ENCODE measurements at regions not wholly inside any gene's neighbourhood (a gene's known extent, or its start where the extent isn't known, plus 50 kb on each side); places are given as distances from the start of the nearest gene placed in this dataset.

DNA sequence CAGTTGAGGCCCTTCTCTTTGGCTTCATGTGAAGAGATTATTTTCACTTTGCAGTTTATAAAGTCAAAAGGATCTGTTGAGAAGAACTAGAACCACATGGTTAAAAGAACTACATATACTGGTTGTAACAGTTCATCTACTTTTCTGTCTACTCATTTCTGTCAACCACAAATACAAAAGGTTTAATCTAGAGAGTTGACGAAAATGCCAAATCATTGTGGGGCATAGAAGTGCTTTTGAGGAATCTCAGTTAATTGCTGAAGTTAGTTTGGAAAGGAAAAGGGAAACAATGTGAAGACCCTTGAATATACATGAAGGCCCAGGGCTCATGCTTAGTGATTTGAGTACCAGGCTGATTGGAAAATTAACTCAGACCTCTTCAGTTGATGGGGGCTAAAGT is 415.7 kb upstream of the ZP4 start:
- ChIA-PET POLR2A (no interaction called here), CTCF (no interaction called here)
- no peaks in the 10 kb centered on the region for H3K36me3 ChIP-seq (ENCODE audit: control insufficient read depth, insufficient read depth, low read length)
- DNase-seq (ENCODE audit: low read depth): no peak
- TF ChIP-seq, protein P1, sequence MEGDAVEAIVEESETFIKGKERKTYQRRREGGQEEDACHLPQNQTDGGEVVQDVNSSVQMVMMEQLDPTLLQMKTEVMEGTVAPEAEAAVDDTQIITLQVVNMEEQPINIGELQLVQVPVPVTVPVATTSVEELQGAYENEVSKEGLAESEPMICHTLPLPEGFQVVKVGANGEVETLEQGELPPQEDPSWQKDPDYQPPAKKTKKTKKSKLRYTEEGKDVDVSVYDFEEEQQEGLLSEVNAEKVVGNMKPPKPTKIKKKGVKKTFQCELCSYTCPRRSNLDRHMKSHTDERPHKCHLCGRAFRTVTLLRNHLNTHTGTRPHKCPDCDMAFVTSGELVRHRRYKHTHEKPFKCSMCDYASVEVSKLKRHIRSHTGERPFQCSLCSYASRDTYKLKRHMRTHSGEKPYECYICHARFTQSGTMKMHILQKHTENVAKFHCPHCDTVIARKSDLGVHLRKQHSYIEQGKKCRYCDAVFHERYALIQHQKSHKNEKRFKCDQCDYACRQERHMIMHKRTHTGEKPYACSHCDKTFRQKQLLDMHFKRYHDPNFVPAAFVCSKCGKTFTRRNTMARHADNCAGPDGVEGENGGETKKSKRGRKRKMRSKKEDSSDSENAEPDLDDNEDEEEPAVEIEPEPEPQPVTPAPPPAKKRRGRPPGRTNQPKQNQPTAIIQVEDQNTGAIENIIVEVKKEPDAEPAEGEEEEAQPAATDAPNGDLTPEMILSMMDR (IDR thresholded peaks at IDR 0.05; ENCODE audit: insufficient read depth, low read depth, low read length): no peak
- H3K27me3 ChIP-seq (ENCODE audit: control insufficient read depth, insufficient read depth, low read length): no peaks in the 10 kb centered on the region
- H3K4me3 ChIP-seq (ENCODE audit: low read depth, low read length): no peak overlapping the region

DNA sequence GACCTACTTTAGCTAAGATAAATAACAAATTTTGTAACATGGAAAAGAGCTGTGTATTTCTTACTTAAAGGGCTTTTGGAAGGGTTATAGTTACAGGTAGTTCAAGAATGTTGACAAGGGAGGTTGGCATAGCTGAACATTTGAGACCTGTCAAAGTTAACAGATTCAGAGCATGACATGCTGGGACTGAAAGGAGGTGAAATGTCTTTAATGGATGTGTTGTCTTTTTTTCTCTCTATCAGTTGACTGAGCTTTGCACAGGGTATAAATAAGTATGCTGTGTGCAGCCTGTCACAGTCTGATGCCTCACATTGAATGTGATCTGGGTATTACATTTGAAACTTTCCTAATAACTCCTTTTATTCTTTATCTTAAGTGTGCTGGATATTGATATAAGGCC is 411.9 kb upstream of the ZP4 start:
- POLR2A ChIA-PET: no interaction called here
- no peak for DNase-seq (ENCODE audit: low read depth)
- TF ChIP-seq, protein P1 (IDR thresholded peaks at IDR 0.05; ENCODE audit: insufficient read depth, low read depth, low read length): no peak
- Histone ChIP-seq H3K27me3 (ENCODE audit: control insufficient read depth, insufficient read depth, low read length) (no peaks in the 10 kb centered on the region), H3K4me3 (ENCODE audit: low read depth, low read length) (no peak overlapping the region), H3K36me3 (ENCODE audit: control insufficient read depth, insufficient read depth, low read length) (no peaks in the 10 kb centered on the region)
- CTCF ChIA-PET: no interaction called here

DNA sequence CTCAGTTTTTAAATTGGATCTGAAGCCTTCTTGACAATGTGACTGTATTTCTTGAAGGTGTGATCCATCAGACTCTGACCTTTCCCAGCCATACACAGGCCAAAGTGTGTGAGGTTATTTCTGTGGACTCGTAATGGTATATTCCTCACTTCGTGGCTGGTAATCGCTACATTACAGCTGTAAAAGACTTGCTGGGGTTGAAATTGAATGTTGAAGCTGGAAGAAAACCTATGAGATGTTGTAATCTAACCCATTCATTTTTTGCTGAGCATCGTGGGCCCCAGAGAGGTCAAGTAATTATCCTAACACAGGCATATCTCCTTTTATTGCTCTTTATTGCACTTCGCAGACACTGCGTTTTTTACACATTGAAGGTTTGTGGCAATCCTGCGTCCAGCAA is 405.6 kb upstream of the ZP4 start:
- TF ChIP-seq, protein P1 (IDR thresholded peaks at IDR 0.05; ENCODE audit: insufficient read depth, low read depth, low read length): no peak
- POLR2A ChIA-PET: no interaction called here
- DNase-seq (ENCODE audit: low read depth): no peak
- Histone ChIP-seq H3K4me3 (ENCODE audit: low read depth, low read length) (no peak overlapping the region), H3K36me3 (ENCODE audit: control insufficient read depth, insufficient read depth, low read length) (no peaks in the 10 kb centered on the region), H3K27me3 (ENCODE audit: control insufficient read depth, insufficient read depth, low read length) (no peaks in the 10 kb centered on the region)
- CTCF ChIA-PET: no interaction called here

DNA sequence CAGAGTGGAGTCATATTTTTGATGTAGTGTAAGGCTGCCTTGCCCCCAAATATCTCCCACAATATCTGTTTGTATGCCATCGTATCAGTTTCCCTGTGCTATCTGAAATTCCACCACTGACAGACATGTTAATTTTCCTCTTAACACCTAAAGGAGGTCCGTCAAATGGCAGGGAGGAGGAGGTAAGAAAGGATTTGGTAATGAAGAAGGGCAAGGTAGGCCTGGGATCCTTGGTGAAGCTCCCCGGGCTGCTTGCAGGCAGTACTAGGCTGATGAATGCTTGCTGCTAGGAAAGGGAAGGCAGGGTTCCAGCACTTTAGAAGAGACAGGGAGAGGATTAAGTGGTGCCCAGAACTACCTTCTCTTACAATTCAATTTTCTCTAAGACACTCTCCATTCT is 402.4 kb upstream of the ZP4 start:
- ChIA-PET CTCF (no interaction called here), POLR2A (no interaction called here)
- H3K4me3 ChIP-seq (ENCODE audit: low read depth, low read length): no peak overlapping the region
- DNase-seq (ENCODE audit: low read depth): no peak
- TF ChIP-seq, protein P1 (IDR thresholded peaks at IDR 0.05; ENCODE audit: insufficient read depth, low read depth, low read length): no peak
- H3K27me3 ChIP-seq (ENCODE audit: control insufficient read depth, insufficient read depth, low read length): no peaks in the 10 kb centered on the region
- H3K36me3 ChIP-seq (ENCODE audit: control insufficient read depth, insufficient read depth, low read length): no peaks in the 10 kb centered on the region

DNA sequence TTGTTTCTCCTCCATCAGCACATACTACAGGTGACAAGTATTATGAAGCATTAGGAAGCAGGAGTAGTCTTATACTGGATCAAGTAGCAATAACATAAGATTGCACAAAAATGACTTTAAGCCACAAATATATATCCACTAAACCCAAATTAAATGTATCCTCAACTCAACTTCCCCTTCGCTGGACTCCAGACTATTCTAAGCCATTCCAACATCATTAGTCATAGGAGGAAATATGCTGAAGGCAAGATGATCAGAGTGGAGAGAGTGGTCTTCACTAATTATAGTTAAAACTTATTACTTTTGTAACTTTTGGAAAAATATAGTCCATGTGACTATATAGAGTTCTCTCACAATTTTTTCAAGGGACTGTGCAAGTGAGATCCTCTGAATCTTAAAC is 390.7 kb upstream of the ZP4 start:
- Histone ChIP-seq H3K36me3 (ENCODE audit: control insufficient read depth, insufficient read depth, low read length) (no peaks in the 10 kb centered on the region), H3K27me3 (ENCODE audit: control insufficient read depth, insufficient read depth, low read length) (no peaks in the 10 kb centered on the region), H3K4me3 (ENCODE audit: low read depth, low read length) (no peak overlapping the region)
- ChIA-PET CTCF (no interaction called here), POLR2A (no interaction called here)
- no peak for DNase-seq (ENCODE audit: low read depth)
- TF ChIP-seq, protein P1 (IDR thresholded peaks at IDR 0.05; ENCODE audit: insufficient read depth, low read depth, low read length): no peak

Data from BJ (cell line).